ENCODE measurements at regions not wholly inside any gene's neighbourhood (a gene's known extent, or its start where the extent isn't known, plus 50 kb on each side); places are given as distances from the start of the nearest gene placed in this dataset.

- TF ChIP-seq ZFP30 (CRISPR knock-in tag; IDR thresholded peaks at IDR 0.05) (no peak), ZFP3 (CRISPR knock-in tag; IDR thresholded peaks at IDR 0.05) (no peak), CSRNP3 (CRISPR knock-in tag; IDR thresholded peaks at IDR 0.05) (no peak), ZNF8 (CRISPR knock-in tag; IDR thresholded peaks at IDR 0.05) (no peak), PATZ1 (CRISPR knock-in tag; IDR thresholded peaks at IDR 0.05; ENCODE audit: borderline replicate concordance) (no peak), CREB5 (CRISPR knock-in tag; IDR thresholded peaks at IDR 0.05; ENCODE audit: low read depth) (no peak), ZNF565 (CRISPR knock-in tag; conservative IDR thresholded peaks at IDR 0.05; ENCODE audit: low read depth) (no peak), ARNTL (CRISPR knock-in tag; IDR thresholded peaks at IDR 0.05; ENCODE audit: borderline replicate concordance, low read depth) (no peak), TSHZ2 (CRISPR knock-in tag; IDR thresholded peaks at IDR 0.05) (no peak), SNAI2 (CRISPR knock-in tag; IDR thresholded peaks at IDR 0.05) (no peak), OSR1 (CRISPR knock-in tag; IDR thresholded peaks at IDR 0.05) (no peak)
Measured at GRCh38 chr20:11277858-11278257, 604.1 kb upstream of the JAG1 start.
